ENCODE measurements at regions not wholly inside any gene's neighbourhood (a gene's known extent, or its start where the extent isn't known, plus 50 kb on each side); places are given as distances from the start of the nearest gene placed in this dataset.
"Not testable (repeated sequence)": the region's sequence is repeated elsewhere in the genome, so short reads cannot be mapped to it uniquely, and the experiment has no call there.

DNA sequence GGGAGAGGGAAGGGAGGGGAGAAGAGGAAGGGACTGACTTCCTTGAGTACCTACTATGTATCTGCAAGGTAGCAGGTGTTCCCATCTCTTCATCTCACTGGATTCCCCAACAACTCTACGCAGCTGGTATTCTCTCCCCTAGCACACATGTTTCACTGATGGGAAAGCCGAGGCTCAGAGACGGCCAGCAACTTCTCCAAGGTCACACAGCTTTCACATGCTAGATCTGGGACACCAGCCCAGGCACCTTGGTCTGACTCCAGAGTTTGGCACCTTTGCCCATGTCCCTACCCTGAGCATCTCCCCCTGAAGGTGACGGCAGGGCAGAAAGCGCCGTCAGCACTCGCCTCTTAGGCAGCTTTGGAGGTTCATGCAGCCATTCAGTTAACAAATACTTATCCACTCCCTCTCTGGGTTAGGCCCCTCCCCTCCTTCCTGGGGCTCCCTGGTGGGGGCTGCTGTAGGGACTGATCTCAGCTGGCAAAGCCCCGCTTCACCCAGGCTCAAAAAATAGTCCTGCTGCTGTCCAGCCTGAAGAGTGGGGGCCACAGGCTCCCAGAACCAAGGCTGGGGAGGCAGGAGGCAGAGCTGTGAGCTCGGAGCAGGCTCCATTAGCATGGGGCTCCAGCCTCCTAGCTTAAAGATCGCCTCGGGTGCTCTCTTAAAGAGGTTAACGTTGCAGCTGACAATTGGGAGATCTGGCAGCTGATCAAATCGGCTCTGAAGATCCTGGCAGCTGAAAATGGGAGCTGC, 79.4 kb downstream of the IGLL1 start:
- DNase-seq, result no peak

- no peak for DNase-seq
These were observed 80.1 kb downstream of the IGLL1 start for GRCh38 chr22:23499845-23500500.

GRCh38 chr22:23498811-23499798, 81.0 kb downstream of the IGLL1 start:
- DNase-seq, result no peak

DNA sequence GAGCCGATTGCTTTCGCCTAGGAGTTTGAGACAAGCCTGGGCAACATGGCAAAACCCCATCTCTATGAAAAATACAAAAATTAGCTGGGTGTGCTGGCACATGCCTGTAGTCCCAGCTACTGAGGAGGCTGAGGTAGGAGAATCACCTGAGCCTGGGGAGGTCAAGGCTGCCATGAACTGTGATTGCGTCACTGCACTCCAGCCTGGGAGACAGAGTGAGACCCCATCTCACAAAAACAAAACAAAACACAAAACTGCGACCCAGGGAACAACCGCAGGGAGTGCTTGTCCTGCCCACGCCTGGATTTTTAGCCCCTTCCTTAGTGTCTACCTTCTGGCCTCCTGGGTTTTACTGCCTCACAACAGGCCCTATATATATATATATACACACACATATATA, 82.2 kb downstream of the IGLL1 start:
- not testable (repeated sequence) for DNase-seq

DNA sequence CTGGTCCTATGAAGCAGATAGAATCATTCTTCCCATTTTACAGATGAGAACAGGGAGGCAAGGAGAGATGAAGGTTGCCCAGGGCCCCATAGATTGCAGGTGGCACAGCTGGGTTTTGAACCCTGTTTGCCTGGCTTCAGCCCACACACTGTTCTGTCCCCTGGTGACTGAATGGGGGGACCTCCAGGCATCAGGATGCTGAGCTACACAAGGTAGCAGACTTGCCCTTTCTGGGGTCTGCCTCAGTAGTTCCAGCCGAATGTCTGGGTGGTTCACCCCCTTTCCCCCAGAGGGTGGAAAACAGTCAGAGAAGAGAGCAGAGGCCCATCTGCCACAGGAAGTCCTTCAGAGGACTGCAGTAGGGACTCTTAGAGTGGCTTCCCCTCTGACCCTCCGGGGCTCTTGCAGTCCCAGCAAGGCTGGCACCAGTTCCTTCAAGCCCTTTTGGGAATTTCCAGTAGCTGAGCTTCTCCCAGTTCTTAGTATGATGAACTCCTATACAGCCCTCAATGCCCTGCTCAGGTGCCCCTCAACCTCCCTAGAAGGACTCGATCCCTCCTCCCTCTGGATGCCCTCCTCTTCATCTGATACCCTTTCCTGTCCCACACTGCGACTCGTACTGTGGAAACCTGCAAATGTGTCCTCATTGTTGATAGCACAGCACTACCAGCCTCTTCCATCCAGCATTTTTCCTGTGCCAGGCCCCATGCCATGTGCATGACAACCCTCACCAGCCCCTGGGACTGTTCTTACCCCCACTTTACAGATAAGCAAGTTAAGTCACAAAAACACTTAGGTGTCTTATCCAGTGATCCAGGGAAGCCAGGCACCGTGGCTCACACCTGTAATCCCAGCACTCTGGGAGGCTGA, 82.8 kb downstream of the IGLL1 start:
- no peak for DNase-seq

GRCh38 chr22:23496445-23496833, 83.7 kb downstream of the IGLL1 start:
- no peak for DNase-seq

GRCh38 chr22:23495614-23496444, 84.3 kb downstream of the IGLL1 start:
- no peak for DNase-seq

DNA sequence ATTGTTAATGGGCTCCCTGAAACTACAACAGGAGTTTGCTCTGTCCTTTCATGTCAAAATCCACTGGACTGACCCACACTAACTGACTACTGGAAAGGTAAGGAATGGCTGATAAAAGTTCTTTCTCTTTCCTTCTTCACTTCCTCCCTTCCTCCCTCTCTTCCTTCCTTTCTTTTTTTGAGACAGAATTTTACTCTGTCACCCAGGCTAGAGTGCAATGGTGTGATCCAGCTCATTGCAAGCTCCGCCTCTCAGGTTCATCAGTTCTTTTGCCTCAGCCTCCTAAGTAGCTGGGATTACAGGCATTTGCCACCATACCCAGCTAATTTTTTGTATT, 85.2 kb downstream of the IGLL1 start:
- DNase-seq, result no peak

- no peak for DNase-seq
These were observed 94.6 kb downstream of the IGLL1 start for GRCh38 chr22:23485490-23485889.

- no peak for DNase-seq
These were observed 95.4 kb downstream of the IGLL1 start for GRCh38 chr22:23484651-23485050.

DNA sequence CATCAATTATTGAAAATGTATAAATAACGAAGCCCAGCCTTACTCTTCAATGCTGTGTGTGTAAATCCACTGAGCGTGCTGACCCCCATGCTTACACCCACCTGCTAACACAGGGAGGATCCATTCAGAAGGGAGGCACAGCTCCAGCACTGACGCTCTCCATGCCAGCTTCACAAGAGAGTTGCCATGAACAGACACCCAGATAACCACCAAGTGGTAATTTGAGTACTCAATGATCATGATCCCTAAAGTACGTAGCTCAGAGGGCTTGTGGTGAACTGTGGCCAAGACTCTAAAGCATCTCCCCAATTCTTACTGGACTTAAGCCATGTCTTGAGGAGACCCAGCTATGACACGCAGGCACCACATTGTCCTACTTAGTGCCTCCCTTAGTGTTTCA, 98.7 kb downstream of the IGLL1 start:
- no peak for DNase-seq

- no peak for DNase-seq
These were observed 101.9 kb downstream of the IGLL1 start for GRCh38 chr22:23478175-23478574.

DNA sequence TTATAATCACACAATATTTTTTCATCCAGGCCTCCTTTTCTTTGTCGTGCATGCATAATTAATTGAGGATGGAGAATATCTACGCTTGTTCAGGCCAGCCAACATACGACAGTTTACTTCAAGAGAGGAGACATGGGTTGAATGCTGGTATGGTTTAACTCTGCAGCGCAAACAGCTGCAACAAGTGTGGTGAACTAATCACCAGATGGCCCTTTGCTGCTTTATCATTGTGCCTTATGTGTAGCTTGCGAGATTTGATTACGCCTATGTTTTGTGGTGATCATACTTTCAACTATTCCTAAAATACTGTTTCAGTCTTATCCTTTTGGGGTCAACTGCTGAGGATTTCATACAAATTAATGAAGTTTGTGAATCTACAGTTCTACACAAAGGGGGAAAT, 105.6 kb downstream of the IGLL1 start:
- DNase-seq, result not testable (repeated sequence)

- DNase-seq, result no peak
These were observed 106.2 kb downstream of the IGLL1 start for GRCh38 chr22:23473901-23474300.

DNA sequence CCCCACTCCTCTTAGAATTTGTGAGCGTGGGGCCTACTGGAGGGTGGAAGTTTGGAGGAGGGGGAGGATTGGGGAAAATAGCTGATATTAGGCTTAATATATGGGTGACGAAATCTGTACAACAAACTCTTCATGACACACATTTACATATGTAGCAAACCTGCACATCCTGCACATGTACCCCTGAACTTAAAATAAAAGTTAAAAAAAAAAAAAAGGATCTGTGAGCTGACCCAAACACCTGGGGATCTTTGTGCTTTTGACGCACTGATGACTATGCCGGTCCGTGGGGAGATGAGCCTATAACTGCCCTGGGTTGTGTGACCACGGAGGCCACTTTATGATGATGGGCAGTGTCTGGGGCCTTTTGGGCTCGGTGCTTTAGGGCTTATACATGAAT, 107.7 kb downstream of the IGLL1 start:
- not testable (repeated sequence) for DNase-seq

GRCh38 chr22:23471698-23472097, 108.4 kb downstream of the IGLL1 start:
- no peak for DNase-seq

GRCh38 chr22:23470811-23471389, 109.2 kb downstream of the IGLL1 start:
- DNase-seq, result no peak

- no peak for DNase-seq
These were observed 112.3 kb downstream of the IGLL1 start for GRCh38 chr22:23467721-23468294.

DNA sequence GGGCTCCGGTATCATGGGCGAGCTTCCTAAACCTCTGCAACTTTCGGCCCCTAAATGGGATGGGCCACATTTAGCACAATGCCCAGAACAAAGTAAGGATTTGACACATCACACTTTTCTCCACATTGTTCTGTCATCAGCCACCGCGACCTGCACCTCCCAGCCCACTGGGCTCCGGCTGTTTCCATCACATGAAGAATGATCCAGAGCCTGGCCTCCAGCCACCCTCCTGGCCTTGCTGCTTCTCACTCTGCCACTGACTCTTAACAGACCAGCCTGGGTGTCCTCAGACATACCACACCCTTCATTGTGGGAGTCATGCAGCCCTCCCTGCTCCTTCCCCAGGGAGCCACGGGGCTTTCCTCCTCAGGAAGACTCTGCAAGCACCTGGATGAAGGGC, 113.7 kb downstream of the IGLL1 start:
- no peak for DNase-seq

DNA sequence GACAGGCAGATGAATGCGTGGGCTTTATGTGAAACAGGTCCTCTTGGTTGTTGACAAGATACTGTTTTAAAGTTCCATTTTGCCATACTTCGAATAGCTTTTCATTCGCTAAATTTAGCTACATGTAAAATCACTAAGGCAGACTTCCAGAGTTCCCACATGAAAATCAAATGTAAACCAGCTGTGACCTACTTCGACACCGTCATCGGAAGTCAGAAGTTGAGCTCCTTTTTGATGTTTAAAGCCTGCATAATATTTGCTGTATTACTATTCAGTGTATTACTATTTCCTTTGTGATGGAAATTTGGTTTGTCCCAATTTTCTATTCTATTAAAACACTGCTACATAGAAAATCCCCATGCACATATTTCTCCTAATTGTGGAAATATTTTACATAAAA, 115.3 kb downstream of the IGLL1 start:
- DNase-seq, result not testable (repeated sequence)

DNA sequence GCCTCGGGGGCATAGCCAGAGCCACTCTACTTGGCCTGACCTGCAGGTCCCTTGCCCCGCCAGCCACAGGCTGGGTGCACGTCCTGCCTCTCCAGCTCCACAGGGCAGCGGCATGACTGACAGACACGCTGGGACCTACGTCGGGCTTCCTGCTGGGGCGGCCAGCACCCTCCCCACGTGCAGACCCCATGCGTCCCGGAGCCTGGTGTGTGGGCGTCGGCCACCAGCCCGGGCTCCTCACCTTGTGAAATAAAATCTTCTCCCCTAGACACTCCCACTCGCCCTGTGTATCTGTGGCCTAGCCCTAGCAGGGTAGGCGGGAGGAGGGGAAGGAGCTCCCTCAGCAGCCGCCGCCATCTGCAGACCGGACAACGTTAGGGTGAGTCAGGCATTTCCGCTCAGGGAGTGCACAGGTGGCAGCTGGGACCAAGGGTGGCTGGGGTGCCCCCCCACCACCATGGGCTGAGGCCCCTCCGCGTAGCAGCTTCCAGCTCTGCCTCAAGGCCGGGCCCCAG, 119.5 kb downstream of the IGLL1 start:
- not testable (repeated sequence) for DNase-seq
